ENCODE measurements at regions not wholly inside any gene's neighbourhood (a gene's known extent, or its start where the extent isn't known, plus 50 kb on each side); places are given as distances from the start of the nearest gene placed in this dataset.
"Not testable (repeated sequence)": the region's sequence is repeated elsewhere in the genome, so short reads cannot be mapped to it uniquely, and the experiment has no call there.

DNA sequence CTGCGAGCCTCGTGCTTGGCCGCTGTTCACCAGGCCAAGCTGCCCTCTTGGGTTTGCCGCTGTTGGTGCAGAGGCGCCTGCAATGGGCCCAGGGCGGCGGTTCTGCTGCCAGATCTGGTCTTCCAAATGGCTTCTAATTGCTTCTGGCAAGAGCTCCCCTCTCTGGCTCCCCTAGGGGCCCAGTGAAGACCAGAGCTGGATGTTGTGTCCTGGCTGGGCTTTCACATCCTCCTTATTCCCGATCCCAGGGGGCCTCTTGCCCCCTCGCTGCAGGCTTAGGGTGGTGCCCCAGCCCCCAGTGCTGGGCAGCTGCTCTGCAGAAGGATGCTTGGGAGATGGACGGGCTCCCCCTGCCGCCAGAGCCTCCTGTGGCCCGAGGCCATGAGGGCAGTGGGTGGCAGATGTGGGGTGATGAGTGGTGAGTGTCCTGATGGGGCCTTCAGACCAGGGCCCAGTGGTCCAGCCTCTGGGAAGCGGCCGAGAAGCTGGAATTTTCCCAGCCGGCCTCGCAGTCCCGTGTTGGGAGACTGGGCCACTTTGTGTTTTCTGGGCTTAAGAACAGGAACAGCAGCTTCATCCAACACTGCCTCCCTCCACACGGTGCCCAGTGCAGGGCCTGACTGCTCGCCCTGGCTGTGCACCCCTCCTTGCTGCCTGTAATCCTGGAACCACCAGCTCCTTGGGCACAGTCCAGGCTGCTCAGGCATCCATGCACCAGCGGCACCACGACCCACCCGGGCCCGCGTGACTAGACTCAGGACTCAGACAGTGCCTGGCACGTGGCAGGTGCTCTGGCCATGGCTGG is 194.8 kb downstream of the LAT start:
- H4K20me1 ChIP-seq (ENCODE audit: low read depth, low read length); H3K9ac ChIP-seq (ENCODE audit: low read length); H3K27ac ChIP-seq (ENCODE audit: low read depth, low read length); H3K4me2 ChIP-seq (ENCODE audit: low read depth, low read length, poor library complexity, severe bottlenecking); H3K27me3 ChIP-seq (ENCODE audit: low read length); H3K9me3 ChIP-seq (ENCODE audit: insufficient read depth, low read length); H3K79me2 ChIP-seq (ENCODE audit: insufficient read depth, low read length); H3K4me3 ChIP-seq (ENCODE audit: insufficient read depth, low read length, poor library complexity, severe bottlenecking); H3K36me3 ChIP-seq (ENCODE audit: low read length); H3K9me2 ChIP-seq (replicated peaks; ENCODE audit: insufficient read depth, low read length); H2AFZ ChIP-seq (ENCODE audit: low read depth, low read length, severe bottlenecking); H3F3A ChIP-seq (ENCODE audit: insufficient read depth): not testable (repeated sequence)

DNA sequence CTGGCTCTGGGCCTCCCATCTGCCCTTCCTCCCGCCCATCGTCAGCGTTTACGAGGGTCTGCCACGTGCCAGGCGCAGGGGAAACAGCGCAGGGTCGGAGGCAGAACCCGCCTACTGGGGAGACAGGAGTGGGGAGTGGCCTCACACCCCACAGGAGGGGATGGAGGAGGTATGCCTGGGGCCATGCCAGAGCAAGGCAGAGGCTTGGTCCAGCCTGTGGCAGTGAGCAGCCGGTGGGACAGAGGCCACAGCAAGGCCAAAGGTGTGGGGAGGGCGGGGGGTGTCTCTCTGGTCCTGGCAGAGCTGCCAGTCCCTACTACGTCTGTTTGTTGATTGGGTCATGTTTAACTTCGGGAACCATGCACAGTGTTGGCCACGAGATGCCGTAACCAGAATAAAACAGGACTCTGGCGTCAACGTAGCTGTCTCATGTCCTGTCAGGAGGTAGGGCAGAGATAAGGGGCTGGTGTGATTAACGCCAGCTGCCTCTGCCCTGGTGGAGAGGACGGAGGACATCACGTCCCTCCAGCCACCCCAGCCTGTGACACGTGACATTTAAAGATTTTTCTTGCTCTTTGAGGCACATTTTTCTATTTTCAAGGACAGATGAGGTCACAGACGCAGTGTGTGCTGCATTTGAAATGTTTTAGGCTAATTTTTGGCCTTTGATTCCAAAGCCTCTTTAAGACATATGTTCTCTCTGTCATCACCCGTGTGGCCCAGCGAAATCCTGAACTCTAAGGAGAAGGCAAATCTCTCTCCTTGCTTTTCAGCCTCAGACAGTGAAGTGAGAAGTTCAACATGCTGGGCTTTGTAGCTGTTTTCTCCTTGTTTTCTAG is 193.3 kb downstream of the LAT start:
- not testable (repeated sequence) for H3K4me3 ChIP-seq (ENCODE audit: insufficient read depth, low read length, poor library complexity, severe bottlenecking); H3K9ac ChIP-seq (ENCODE audit: low read length); H3K79me2 ChIP-seq (ENCODE audit: insufficient read depth, low read length); H3K9me3 ChIP-seq (ENCODE audit: insufficient read depth, low read length); H3K27me3 ChIP-seq (ENCODE audit: low read length); H3K27ac ChIP-seq (ENCODE audit: low read depth, low read length); H3K9me2 ChIP-seq (replicated peaks; ENCODE audit: insufficient read depth, low read length); H4K20me1 ChIP-seq (ENCODE audit: low read depth, low read length); H3K4me2 ChIP-seq (ENCODE audit: low read depth, low read length, poor library complexity, severe bottlenecking); H3F3A ChIP-seq (ENCODE audit: insufficient read depth); H2AFZ ChIP-seq (ENCODE audit: low read depth, low read length, severe bottlenecking); H3K36me3 ChIP-seq (ENCODE audit: low read length)

DNA sequence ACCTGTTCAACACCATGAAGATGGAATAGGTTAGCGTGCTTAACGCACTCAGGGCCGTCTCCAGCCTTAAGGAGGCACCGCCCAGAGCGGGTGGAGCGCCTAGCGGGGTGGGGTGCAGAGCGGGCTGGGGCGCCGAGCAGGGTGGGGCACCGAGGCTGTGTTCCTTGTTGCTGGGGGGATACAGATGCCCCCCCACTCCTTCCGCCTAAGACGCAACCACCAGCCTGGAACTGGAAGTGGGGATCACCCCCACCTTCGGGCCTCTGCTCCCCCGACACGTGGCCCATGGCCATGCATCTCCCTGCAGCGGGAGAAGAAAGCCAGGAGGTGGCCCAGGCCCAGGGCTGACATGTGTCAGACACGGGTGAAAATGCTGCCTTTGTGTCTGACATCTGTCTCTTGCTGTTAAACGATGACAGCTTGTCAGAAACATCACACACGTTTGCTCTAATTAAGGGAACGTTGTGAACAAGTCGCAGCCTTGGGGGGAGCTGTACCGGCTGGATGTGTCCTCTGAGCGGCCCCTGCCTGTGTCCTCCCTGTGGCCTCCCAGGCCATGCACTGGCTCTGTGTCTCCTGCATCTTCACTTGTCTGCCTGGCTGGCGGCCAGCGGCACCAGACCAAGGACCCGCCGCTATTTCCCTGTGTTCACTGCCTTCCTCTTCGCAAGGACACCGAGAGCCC is 192.5 kb downstream of the LAT start:
- H3K79me2 ChIP-seq (ENCODE audit: insufficient read depth, low read length); H3K27me3 ChIP-seq (ENCODE audit: low read length); H2AFZ ChIP-seq (ENCODE audit: low read depth, low read length, severe bottlenecking); H4K20me1 ChIP-seq (ENCODE audit: low read depth, low read length); H3K4me2 ChIP-seq (ENCODE audit: low read depth, low read length, poor library complexity, severe bottlenecking); H3K4me3 ChIP-seq (ENCODE audit: insufficient read depth, low read length, poor library complexity, severe bottlenecking); H3K36me3 ChIP-seq (ENCODE audit: low read length); H3K9me2 ChIP-seq (replicated peaks; ENCODE audit: insufficient read depth, low read length); H3K9ac ChIP-seq (ENCODE audit: low read length); H3F3A ChIP-seq (ENCODE audit: insufficient read depth); H3K9me3 ChIP-seq (ENCODE audit: insufficient read depth, low read length); H3K27ac ChIP-seq (ENCODE audit: low read depth, low read length): not testable (repeated sequence)

DNA sequence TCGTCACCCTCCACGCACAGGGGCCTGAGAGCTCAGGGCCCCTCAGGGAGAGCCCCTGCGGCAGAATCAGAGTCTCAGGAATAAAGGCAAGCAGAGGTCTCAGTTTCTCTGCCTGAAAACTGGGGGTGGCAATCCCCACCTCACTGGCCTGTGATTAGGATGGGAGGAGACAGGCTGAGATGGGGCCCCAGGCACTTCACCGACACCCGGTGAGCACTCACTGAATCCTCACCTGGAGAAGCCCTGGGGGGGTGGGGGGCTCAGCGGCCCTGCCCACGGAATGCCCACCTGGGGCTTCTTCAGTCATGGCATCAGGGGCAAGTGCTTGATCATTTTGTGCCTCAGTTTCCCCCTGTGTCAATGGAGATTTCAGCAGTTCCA is 192.0 kb downstream of the LAT start:
- not testable (repeated sequence) for H3K9me3 ChIP-seq (ENCODE audit: insufficient read depth, low read length); H3K36me3 ChIP-seq (ENCODE audit: low read length); H3K27me3 ChIP-seq (ENCODE audit: low read length); H3K4me3 ChIP-seq (ENCODE audit: insufficient read depth, low read length, poor library complexity, severe bottlenecking); H4K20me1 ChIP-seq (ENCODE audit: low read depth, low read length); H3K4me2 ChIP-seq (ENCODE audit: low read depth, low read length, poor library complexity, severe bottlenecking); H2AFZ ChIP-seq (ENCODE audit: low read depth, low read length, severe bottlenecking); H3K9me2 ChIP-seq (replicated peaks; ENCODE audit: insufficient read depth, low read length); H3F3A ChIP-seq (ENCODE audit: insufficient read depth); H3K27ac ChIP-seq (ENCODE audit: low read depth, low read length); H3K9ac ChIP-seq (ENCODE audit: low read length); H3K79me2 ChIP-seq (ENCODE audit: insufficient read depth, low read length)

DNA sequence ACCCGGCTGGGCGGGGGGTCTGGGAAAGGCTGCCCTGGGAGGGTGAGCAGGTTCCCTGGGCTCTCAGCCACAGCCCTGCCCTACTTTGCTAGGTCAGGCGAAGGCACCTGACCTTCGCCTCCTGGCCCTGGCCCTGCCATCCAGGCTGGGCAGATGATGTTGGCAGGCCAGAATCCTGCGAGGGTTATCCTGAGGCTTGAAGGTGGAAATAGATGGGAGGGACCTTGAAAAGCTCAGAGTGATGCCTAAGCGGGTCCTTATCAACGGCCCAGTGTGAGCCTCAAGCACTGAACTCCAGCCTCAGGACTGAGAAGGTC is 191.3 kb downstream of the LAT start:
- H3K36me3 ChIP-seq (ENCODE audit: low read length); H3K9me3 ChIP-seq (ENCODE audit: insufficient read depth, low read length); H3K4me3 ChIP-seq (ENCODE audit: insufficient read depth, low read length, poor library complexity, severe bottlenecking); H3K4me2 ChIP-seq (ENCODE audit: low read depth, low read length, poor library complexity, severe bottlenecking); H3K27me3 ChIP-seq (ENCODE audit: low read length); H3K79me2 ChIP-seq (ENCODE audit: insufficient read depth, low read length); H2AFZ ChIP-seq (ENCODE audit: low read depth, low read length, severe bottlenecking); H3F3A ChIP-seq (ENCODE audit: insufficient read depth); H3K9ac ChIP-seq (ENCODE audit: low read length); H3K9me2 ChIP-seq (replicated peaks; ENCODE audit: insufficient read depth, low read length); H3K27ac ChIP-seq (ENCODE audit: low read depth, low read length); H4K20me1 ChIP-seq (ENCODE audit: low read depth, low read length): not testable (repeated sequence)

DNA sequence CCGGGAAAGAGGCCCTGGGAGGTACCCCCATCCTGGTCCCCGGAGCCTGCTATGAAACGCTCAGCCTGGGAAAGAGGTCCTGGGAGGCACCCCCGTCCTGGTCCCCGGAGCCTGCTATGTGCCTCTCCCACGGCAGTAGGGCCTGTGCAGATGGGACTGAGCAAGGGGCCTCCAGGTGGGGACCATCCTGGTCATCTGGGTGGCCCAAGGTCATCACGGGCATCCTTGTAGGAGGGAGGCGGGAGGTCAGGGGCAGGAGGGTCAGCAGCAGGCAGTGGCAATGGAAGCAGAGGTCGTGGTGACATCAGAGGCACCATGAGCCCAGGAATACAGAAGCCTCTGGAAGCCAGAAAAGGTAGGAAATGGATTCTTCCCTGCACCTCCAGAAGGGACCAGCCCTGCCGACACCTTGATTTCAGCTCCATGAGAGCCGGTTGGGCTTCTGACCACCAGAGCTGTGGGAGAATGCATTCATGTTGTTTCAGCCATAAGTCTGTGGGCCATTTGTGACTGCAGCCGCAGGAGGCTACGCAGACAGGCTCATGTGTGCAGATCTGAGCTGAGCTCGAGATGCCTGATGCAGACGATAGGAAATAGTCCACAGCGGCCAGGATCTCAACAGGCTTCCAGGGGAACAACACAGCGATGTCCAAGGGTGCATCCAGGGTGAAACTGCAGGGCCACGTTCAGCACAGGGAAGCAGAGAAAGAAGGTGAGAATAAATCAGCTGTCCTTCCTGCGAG is 190.7 kb downstream of the LAT start:
- H3K4me3 ChIP-seq (ENCODE audit: insufficient read depth, low read length, poor library complexity, severe bottlenecking); H4K20me1 ChIP-seq (ENCODE audit: low read depth, low read length); H3K9ac ChIP-seq (ENCODE audit: low read length); H3K36me3 ChIP-seq (ENCODE audit: low read length); H3K27ac ChIP-seq (ENCODE audit: low read depth, low read length); H3F3A ChIP-seq (ENCODE audit: insufficient read depth); H3K9me2 ChIP-seq (replicated peaks; ENCODE audit: insufficient read depth, low read length); H3K79me2 ChIP-seq (ENCODE audit: insufficient read depth, low read length); H2AFZ ChIP-seq (ENCODE audit: low read depth, low read length, severe bottlenecking); H3K27me3 ChIP-seq (ENCODE audit: low read length); H3K9me3 ChIP-seq (ENCODE audit: insufficient read depth, low read length); H3K4me2 ChIP-seq (ENCODE audit: low read depth, low read length, poor library complexity, severe bottlenecking): not testable (repeated sequence)

DNA sequence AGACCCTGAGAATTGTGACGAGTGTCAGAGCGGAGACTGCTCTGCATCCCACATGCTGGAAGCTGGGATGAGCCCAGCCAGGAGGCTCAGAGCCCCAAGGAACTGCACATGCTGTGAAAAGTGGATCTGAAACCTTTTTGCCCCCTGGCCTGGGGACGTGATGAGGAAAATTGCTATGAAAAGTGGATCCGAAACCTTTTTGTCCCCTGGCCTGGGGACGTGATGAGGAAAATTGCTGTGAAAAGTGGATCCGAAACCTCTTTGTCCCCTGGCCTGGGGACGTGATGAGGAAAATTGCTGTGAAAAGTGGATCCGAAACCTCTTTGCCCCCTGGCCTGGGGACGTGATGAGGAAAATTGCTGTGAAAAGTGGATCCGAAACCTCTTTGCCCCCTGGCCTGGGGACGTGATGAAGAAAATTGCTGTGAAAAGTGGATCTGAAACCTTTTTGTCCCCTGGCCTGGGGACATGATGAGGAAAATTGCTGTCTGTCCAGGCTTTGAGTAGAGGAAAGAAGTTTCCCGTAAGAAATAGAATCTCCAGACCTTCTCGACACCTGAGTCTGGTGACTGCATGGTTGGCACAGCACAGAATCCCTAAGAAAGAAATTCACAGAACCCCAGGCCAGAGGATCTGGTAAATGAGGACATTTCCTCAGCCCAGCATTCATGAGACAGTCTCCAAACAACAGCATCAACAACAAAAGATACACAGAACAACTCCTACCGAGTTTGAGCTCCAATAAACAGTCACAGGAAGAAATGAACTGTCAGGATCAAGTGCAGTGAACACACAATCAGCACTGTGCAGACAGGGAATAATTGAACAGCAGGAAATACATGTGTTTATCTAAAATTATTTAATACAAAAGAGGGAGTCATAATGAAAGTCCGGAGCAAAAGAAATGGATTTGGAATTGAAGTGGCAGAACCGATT is 188.8 kb downstream of the LAT start:
- not testable (repeated sequence) for H3K79me2 ChIP-seq (ENCODE audit: insufficient read depth, low read length); H3K27ac ChIP-seq (ENCODE audit: low read depth, low read length); H3K9me3 ChIP-seq (ENCODE audit: insufficient read depth, low read length); H3K36me3 ChIP-seq (ENCODE audit: low read length); H3K9ac ChIP-seq (ENCODE audit: low read length); H3K9me2 ChIP-seq (replicated peaks; ENCODE audit: insufficient read depth, low read length); H4K20me1 ChIP-seq (ENCODE audit: low read depth, low read length); H3K27me3 ChIP-seq (ENCODE audit: low read length); H3K4me3 ChIP-seq (ENCODE audit: insufficient read depth, low read length, poor library complexity, severe bottlenecking); H2AFZ ChIP-seq (ENCODE audit: low read depth, low read length, severe bottlenecking); H3F3A ChIP-seq (ENCODE audit: insufficient read depth); H3K4me2 ChIP-seq (ENCODE audit: low read depth, low read length, poor library complexity, severe bottlenecking)
